Ishikawa (cell line): ENCODE measurements at regions not wholly inside any gene's neighbourhood (a gene's known extent, or its start where the extent isn't known, plus 50 kb on each side); places are given as distances from the start of the nearest gene placed in this dataset.

Source experiments
- EP300 ChIP-seq: IDR thresholded peaks from 2 replicates; pipeline ENCODE4 v1.6.1; 2012; ENCODE audit warnings: borderline replicate concordance
- REST ChIP-seq: IDR thresholded peaks from 2 replicates; pipeline ENCODE4 v1.6.1; 2012; ENCODE audit warnings: low read depth, mild to moderate bottlenecking
- USF1 ChIP-seq: IDR thresholded peaks from 2 replicates; pipeline ENCODE4 v1.6.1; 2012

GRCh38 chr14:31941487-31941886, 135.6 kb upstream of the ARHGAP5 start:
- TF ChIP-seq USF1 = no peak
- no peak for TF ChIP-seq REST
- TF ChIP-seq EP300 = no peak
